HG03196 (cell line): ENCODE measurements at regions not wholly inside any gene's neighbourhood (a gene's known extent, or its start where the extent isn't known, plus 50 kb on each side); places are given as distances from the start of the nearest gene placed in this dataset.

Experiments used
- ATAC-seq: cut with Tn5 transposase; IDR thresholded peaks from one replicate; pipeline ENCODE4 v1.9.1; 2021; ENCODE audit not compliant: unreplicated experiment

- ATAC-seq = no peak
Measured at GRCh38 chr2:219692521-219692920, 65.1 kb downstream of the SLC4A3 start.

- ATAC-seq = no peak
Measured at GRCh38 chr2:219695145-219695709, 67.8 kb downstream of the SLC4A3 start.

GRCh38 chr2:219697811-219698747 lies 70.6 kb downstream of the SLC4A3 start:
- ATAC-seq = no peak

GRCh38 chr2:219698748-219699439 lies 71.5 kb downstream of the SLC4A3 start:
- no peak for ATAC-seq

- no peak for ATAC-seq
Measured at GRCh38 chr2:219699440-219699821, 72.0 kb downstream of the SLC4A3 start.

- no peak for ATAC-seq
Measured at GRCh38 chr2:219701847-219702634, 74.6 kb downstream of the SLC4A3 start.

- ATAC-seq = no peak
Measured at GRCh38 chr2:219702796-219703545, 75.5 kb downstream of the SLC4A3 start.

GRCh38 chr2:219704878-219705277 lies 77.4 kb downstream of the SLC4A3 start:
- no peak for ATAC-seq

GRCh38 chr2:219706823-219707281 lies 79.4 kb downstream of the SLC4A3 start:
- ATAC-seq = no peak

- ATAC-seq = no peak
Measured at GRCh38 chr2:219707496-219708285, 80.3 kb downstream of the SLC4A3 start.

GRCh38 chr2:219709331-219709761 lies 81.9 kb downstream of the SLC4A3 start:
- no peak for ATAC-seq

- ATAC-seq = no peak
Measured at GRCh38 chr2:219713110-219713509, 85.7 kb downstream of the SLC4A3 start.

- no peak for ATAC-seq
Measured at GRCh38 chr2:219714681-219715400, 87.4 kb downstream of the SLC4A3 start.

GRCh38 chr2:219718066-219718465 lies 90.6 kb downstream of the SLC4A3 start:
- ATAC-seq = no peak

- no peak for ATAC-seq
Measured at GRCh38 chr2:219719521-219719920, 92.1 kb downstream of the SLC4A3 start.

- ATAC-seq = no peak
Measured at GRCh38 chr2:219720956-219721355, 93.5 kb downstream of the SLC4A3 start.

GRCh38 chr2:219722276-219722879 lies 94.9 kb downstream of the SLC4A3 start:
- no peak for ATAC-seq

- no peak for ATAC-seq
Measured at GRCh38 chr2:219723311-219723710, 95.9 kb downstream of the SLC4A3 start.
